ENCODE measurements at regions not wholly inside any gene's neighbourhood (a gene's known extent, or its start where the extent isn't known, plus 50 kb on each side); places are given as distances from the start of the nearest gene placed in this dataset.

- no peak for TF ChIP-seq CTCF (IDR thresholded peaks at IDR 0.05)
- TF ChIP-seq POLR2A (IDR thresholded peaks at IDR 0.05): no peak
These were observed 84.0 kb downstream of the RND3 start for GRCh38 chr2:150403457-150403856.
